H9 (cell line): ENCODE measurements at regions not wholly inside any gene's neighbourhood (a gene's known extent, or its start where the extent isn't known, plus 50 kb on each side); places are given as distances from the start of the nearest gene placed in this dataset.

ENCODE experiments used
- DNase-seq: peaks from one replicate; pipeline ENCODE4 v3.0.0-alpha.2; 2017
- H2AFZ ChIP-seq: one replicate; pipeline ENCODE4 v1.6.1; 2013; ENCODE audit warnings: mild to moderate bottlenecking, low read length, control low read depth, moderate library complexity
- H2AK5ac ChIP-seq: 2 replicates; pipeline ENCODE4 v1.6.1; 2013; ENCODE audit warnings: low read length, control low read depth, mixed read lengths; ENCODE audit not compliant: insufficient read length
- H2BK120ac ChIP-seq: one replicate; pipeline ENCODE4 v1.6.1; 2013; ENCODE audit warnings: low read depth, mild to moderate bottlenecking, low read length, control low read depth, inconsistent platforms; ENCODE audit not compliant: poor library complexity, severe bottlenecking
- H2BK12ac ChIP-seq: 2 replicates; pipeline ENCODE4 v1.6.1; 2013; ENCODE audit warnings: low read length, control low read depth, mixed read lengths, low read depth; ENCODE audit not compliant: insufficient read length
- H2BK15ac ChIP-seq: 2 replicates; pipeline ENCODE4 v1.6.1; 2013; ENCODE audit warnings: low read depth, low read length, control low read depth
- H2BK20ac ChIP-seq: one replicate; pipeline ENCODE4 v1.6.1; 2013; ENCODE audit warnings: low read depth, mild to moderate bottlenecking, low read length, control low read depth, inconsistent platforms; ENCODE audit not compliant: poor library complexity, severe bottlenecking
- H2BK5ac ChIP-seq: 2 replicates; pipeline ENCODE4 v1.6.1; 2013; ENCODE audit warnings: low read length, control low read depth, mixed read lengths; ENCODE audit not compliant: insufficient read length
- H3K14ac ChIP-seq: 2 replicates; pipeline ENCODE4 v1.6.1; 2013; ENCODE audit warnings: low read length, control low read depth; ENCODE audit not compliant: insufficient read depth
- H3K18ac ChIP-seq: 2 replicates; pipeline ENCODE4 v1.6.1; 2013; ENCODE audit warnings: low read depth, mild to moderate bottlenecking, mixed read lengths, low read length, control low read depth; ENCODE audit not compliant: insufficient read length
- H3K23ac ChIP-seq: 2 replicates; pipeline ENCODE4 v1.6.1; 2013; ENCODE audit warnings: low read length, control low read depth, mixed read lengths, low read depth; ENCODE audit not compliant: insufficient read length
- H3K23me2 ChIP-seq: 2 replicates; pipeline ENCODE4 v1.6.1; 2013; ENCODE audit warnings: low read depth, mild to moderate bottlenecking, mixed read lengths, low read length, control low read depth; ENCODE audit not compliant: insufficient read length, poor library complexity, severe bottlenecking
- H3K27ac ChIP-seq: 2 replicates; pipeline ENCODE4 v1.5.1; 2013; ENCODE audit warnings: low read length, control low read depth, mixed read lengths, low read depth; ENCODE audit not compliant: insufficient read length
- H3K27me3 ChIP-seq: 2 replicates; pipeline ENCODE4 v1.6.1; 2013; ENCODE audit warnings: low read length, control low read depth, inconsistent platforms; ENCODE audit not compliant: insufficient read depth
- H3K4ac ChIP-seq: 2 replicates; pipeline ENCODE4 v1.6.1; 2013; ENCODE audit warnings: low read depth, mild to moderate bottlenecking, control low read depth, inconsistent platforms, low read length, moderate library complexity
- H3K4me1 ChIP-seq: 2 replicates; pipeline ENCODE4 v1.6.1; 2013; ENCODE audit warnings: low read length, control low read depth, inconsistent platforms; ENCODE audit not compliant: insufficient read depth
- H3K4me2 ChIP-seq: 2 replicates; pipeline ENCODE4 v1.6.1; 2013; ENCODE audit warnings: low read length, control low read depth, mixed read lengths; ENCODE audit not compliant: insufficient read length, insufficient read depth
- H3K56ac ChIP-seq: 2 replicates; pipeline ENCODE4 v1.6.1; 2013; ENCODE audit warnings: low read depth, mild to moderate bottlenecking, mixed read lengths, low read length, control low read depth; ENCODE audit not compliant: insufficient read length
- H3K79me1 ChIP-seq: 2 replicates; pipeline ENCODE4 v1.6.1; 2013; ENCODE audit warnings: low read depth, mild to moderate bottlenecking, moderate library complexity, low read length, control low read depth, inconsistent platforms; ENCODE audit not compliant: insufficient read depth, poor library complexity, severe bottlenecking
- H3K79me2 ChIP-seq: 2 replicates; pipeline ENCODE4 v1.6.1; 2013; ENCODE audit warnings: low read length, control low read depth, inconsistent platforms; ENCODE audit not compliant: insufficient read depth
- H3K9ac ChIP-seq: 2 replicates; pipeline ENCODE4 v1.6.1; 2013; ENCODE audit warnings: low read length, control low read depth, mixed read lengths; ENCODE audit not compliant: insufficient read length; ENCODE audit errors: extremely low read depth
- H3K9me3 ChIP-seq: one replicate; pipeline ENCODE4 v1.6.1; 2013; ENCODE audit warnings: low read depth, low read length, inconsistent platforms; ENCODE audit not compliant: control insufficient read depth
- H3T11ph ChIP-seq: one replicate; pipeline ENCODE4 v1.6.1; 2013; ENCODE audit warnings: mild to moderate bottlenecking, low read length, control low read depth, inconsistent platforms
- H4K20me1 ChIP-seq: one replicate; pipeline ENCODE4 v1.6.1; 2013; ENCODE audit not compliant: control insufficient read depth, insufficient read length, insufficient read depth
- H4K5ac ChIP-seq: 2 replicates; pipeline ENCODE4 v1.6.1; 2013; ENCODE audit warnings: low read depth, mild to moderate bottlenecking, mixed read lengths, low read length, control low read depth; ENCODE audit not compliant: insufficient read length
- H4K8ac ChIP-seq: replicated peaks from 2 replicates; pipeline ENCODE4 v1.6.1; 2013; ENCODE audit warnings: low read length, control low read depth, mixed read lengths, low read depth; ENCODE audit not compliant: insufficient read length
- H4K91ac ChIP-seq: 2 replicates; pipeline ENCODE4 v1.6.1; 2013; ENCODE audit warnings: low read depth, mild to moderate bottlenecking, moderate library complexity, mixed read lengths, low read length, control low read depth; ENCODE audit not compliant: insufficient read length
- H3K27ac Mint-ChIP-seq, 3 experiments: 2 replicates in 2 of 3; 3 replicates in 1 of 3; pipeline ENCODE4 v1.8.0; 2020 to 2021; ENCODE audit warnings: mixed read lengths in 3 of 3, mild to moderate bottlenecking in 1 of 3, moderate library complexity in 1 of 3
- H3K27me3 Mint-ChIP-seq: 2 replicates; pipeline ENCODE4 v1.8.0; 2021; ENCODE audit warnings: low read depth, mild to moderate bottlenecking, moderate library complexity, mixed read lengths
- H3K36me3 Mint-ChIP-seq, 3 experiments: 2 replicates in 2 of 3; 3 replicates in 1 of 3; pipeline ENCODE4 v1.8.0; 2020 to 2021; ENCODE audit warnings: low read depth in 3 of 3, mixed read lengths in 3 of 3; ENCODE audit not compliant: insufficient read depth in 1 of 3
- H3K4me1 Mint-ChIP-seq, 2 experiments: 2 replicates each; pipeline ENCODE4 v1.8.0; 2020; ENCODE audit warnings: mixed read lengths in 2 of 2
- H3K4me3 Mint-ChIP-seq, 2 experiments: 2 replicates in 1 of 2; 3 replicates in 1 of 2; pipeline ENCODE4 v1.8.0; 2020 to 2021; ENCODE audit warnings: mild to moderate bottlenecking in 2 of 2, mixed read lengths in 2 of 2, moderate library complexity in 1 of 2
- H3K9me3 Mint-ChIP-seq, 2 experiments: 2 replicates in 1 of 2; 3 replicates in 1 of 2; pipeline ENCODE4 v1.8.0; 2020; ENCODE audit warnings: mild to moderate bottlenecking in 2 of 2, mixed read lengths in 2 of 2, moderate library complexity in 1 of 2
- CTCF ChIP-seq: fragments of 200-600 bp; sonication (generic); conservative IDR thresholded peaks from 3 replicates; pipeline ENCODE4 v1.8.0; 2021; ENCODE audit warnings: antibody characterized with exemption, mild to moderate bottlenecking
- WGBS: extraction: QIAGEN DNeasy Blood & Tissue Kit; methylation state at CpG from one replicate; pipeline ENCODE4 v1.1.7; 2013; ENCODE audit warnings: missing lambda C conversion rate, low lambda C conversion rate, mixed read lengths; ENCODE audit not compliant: insufficient read length; ENCODE audit errors: extremely low coverage; 5-methylcytosine and 5-hydroxymethylcytosine counted together

GRCh38 chr14:101070540-101071492 is 167.3 kb upstream of the RTL1 start:
- Histone ChIP-seq H2BK12ac (no peak overlapping the region), H3K23me2 (no peaks in the 10 kb centered on the region), H4K8ac (no peak overlapping the region), H3K56ac (no peak overlapping the region), H2AFZ (no peak overlapping the region), H3K79me2 (no peaks in the 10 kb centered on the region), H3K14ac (no peak overlapping the region), H3K27me3 (no peaks in the 10 kb centered on the region), H3K18ac (no peak overlapping the region), H3K23ac (no peak overlapping the region), H2BK15ac (no peak overlapping the region), H3K9me3 (no peaks in the 10 kb centered on the region), H4K20me1 (no peaks in the 10 kb centered on the region), H3K27ac (no peak overlapping the region), H4K91ac (no peak overlapping the region), H4K5ac (no peak overlapping the region), H3K4me1 (peaks cover 3% of the 10 kb centered on the region; the same call in 1 of the 2 replicates), H2BK20ac (no peak overlapping the region), H2BK120ac (no peak overlapping the region), H3K4ac (no peak overlapping the region), H3K79me1 (no peaks in the 10 kb centered on the region), H2BK5ac (no peak overlapping the region), H3K9ac (no peak overlapping the region), H2AK5ac (no peak overlapping the region), H3K4me2 (no peak overlapping the region), H3T11ph (no peak overlapping the region)
- no peak overlapping the region for H3K27ac Mint-ChIP-seq
- whole genome bisulfite sequencing, result no CpG with 5 or more reads among the region's 16 CpGs
- H3K36me3 Mint-ChIP-seq, result no peaks in the 10 kb centered on the region; a peak in 1 of 7 replicates
- H3K27me3 Mint-ChIP-seq, result peaks cover 15% of the 10 kb centered on the region
- H3K4me3 Mint-ChIP-seq, result no peak overlapping the region
- H3K9me3 Mint-ChIP-seq, result peaks cover 0 to 2% of the 10 kb centered on the region in 2 experiments; a peak in 1 of 5 replicates
- peaks cover 13 to 24% of the 10 kb centered on the region in 2 experiments for H3K4me1 Mint-ChIP-seq
- TF ChIP-seq CTCF, result no peak
- peak; percentile 13 for DNase-seq
